CD4-positive, alpha-beta T cell treated with Interleukin-21 for 1 hour (primary cell): ENCODE measurements at regions not wholly inside any gene's neighbourhood (a gene's known extent, or its start where the extent isn't known, plus 50 kb on each side); places are given as distances from the start of the nearest gene placed in this dataset.

Experiments used
- DNase-seq: peaks from one replicate; pipeline ENCODE4 v3.0.0-alpha.2; 2020

GRCh38 chr12:30428098-30428497, 267.6 kb downstream of the IPO8 start:
- DNase-seq: no peak

DNA sequence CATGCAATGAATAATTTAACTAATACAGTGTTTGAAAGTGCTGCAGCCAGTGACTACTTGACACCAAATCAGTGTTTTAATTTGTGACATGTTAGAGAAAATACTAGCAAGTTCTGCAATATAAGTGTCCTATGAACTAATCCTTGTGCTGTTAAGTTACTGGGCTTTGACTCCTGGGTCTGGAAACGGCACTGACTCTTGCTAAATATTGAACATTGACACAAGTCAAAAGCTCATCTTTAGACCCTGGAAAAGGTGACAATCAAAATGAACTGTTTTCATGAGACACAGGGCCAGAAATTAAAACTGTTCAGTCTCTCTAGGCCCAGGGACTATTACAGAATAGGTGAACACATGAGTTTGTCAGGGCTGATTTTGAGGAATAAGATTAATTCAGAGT, 268.1 kb downstream of the IPO8 start:
- DNase-seq: no peak

GRCh38 chr12:30425445-30425844, 270.2 kb downstream of the IPO8 start:
- DNase-seq: no peak

- no peak for DNase-seq
Observed at GRCh38 chr12:30423330-30423729, 272.3 kb downstream of the IPO8 start.

GRCh38 chr12:30422844-30423243, 272.8 kb downstream of the IPO8 start:
- no peak for DNase-seq

DNA sequence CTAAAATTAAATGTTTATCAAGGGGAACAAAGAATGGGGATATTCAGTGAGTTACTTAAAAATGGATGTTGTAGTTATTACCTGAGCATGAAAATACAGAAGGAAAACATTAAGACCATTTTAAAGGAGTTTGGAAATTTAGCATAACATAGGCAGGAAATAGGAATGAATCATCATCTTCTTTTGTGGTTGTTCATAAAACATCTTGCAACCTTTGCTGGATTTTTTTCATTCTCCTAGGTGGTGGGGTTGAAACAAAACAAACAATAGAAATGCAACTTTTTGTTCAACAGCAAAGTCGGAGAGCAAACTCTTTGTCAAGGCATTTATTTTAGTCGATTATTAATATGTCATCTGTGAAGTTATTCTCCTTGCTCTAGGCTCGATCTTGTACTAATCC, 275.1 kb downstream of the IPO8 start:
- DNase-seq: no peak

- no peak for DNase-seq
Observed at GRCh38 chr12:30417697-30418231, 277.9 kb downstream of the IPO8 start.

- no peak for DNase-seq
Observed at GRCh38 chr12:30416631-30417030, 279.0 kb downstream of the IPO8 start.

GRCh38 chr12:30415777-30416176, 279.9 kb downstream of the IPO8 start:
- no peak for DNase-seq

- no peak for DNase-seq
Observed at GRCh38 chr12:30414507-30414906, 281.2 kb downstream of the IPO8 start.

DNA sequence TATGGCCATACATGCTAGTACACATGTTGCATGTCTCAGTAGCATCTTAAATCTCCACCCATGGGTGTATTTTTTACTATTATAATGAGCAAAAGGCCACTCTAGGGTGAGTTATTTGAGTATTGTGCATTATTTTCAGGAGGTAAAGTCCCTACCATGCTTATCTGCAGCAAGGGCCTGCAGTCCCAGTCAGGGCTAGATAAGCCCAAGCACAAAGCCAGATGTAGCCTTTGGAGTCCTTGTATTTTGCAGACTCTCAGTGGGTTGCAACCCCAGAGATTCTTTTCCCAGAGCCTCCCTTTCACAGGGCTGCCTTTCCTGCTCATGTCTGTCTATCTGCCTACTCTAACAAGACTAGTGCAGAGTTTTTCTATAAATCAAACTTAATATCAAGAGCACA, 295.3 kb downstream of the IPO8 start:
- DNase-seq: no peak

- DNase-seq: no peak
Observed at GRCh38 chr12:30399859-30400258, 295.8 kb downstream of the IPO8 start.

DNA sequence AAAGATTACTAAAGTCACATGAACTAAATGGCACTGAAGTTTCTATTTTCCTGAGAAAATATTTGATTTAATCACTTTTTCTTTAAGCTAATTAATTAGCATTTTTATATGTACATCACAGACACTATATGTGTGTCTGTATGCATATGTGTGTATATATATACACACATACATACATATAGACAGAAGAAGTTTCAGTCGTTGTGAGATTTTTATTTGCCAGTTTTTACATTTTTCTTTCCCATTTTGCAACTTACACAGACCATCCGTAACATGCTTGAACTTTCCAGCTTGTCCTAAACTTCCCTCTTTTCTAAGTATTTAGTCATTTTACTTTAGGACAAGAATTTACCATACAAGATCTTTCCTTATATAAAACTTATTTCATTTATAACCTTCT, 299.1 kb downstream of the IPO8 start:
- DNase-seq: no peak

DNA sequence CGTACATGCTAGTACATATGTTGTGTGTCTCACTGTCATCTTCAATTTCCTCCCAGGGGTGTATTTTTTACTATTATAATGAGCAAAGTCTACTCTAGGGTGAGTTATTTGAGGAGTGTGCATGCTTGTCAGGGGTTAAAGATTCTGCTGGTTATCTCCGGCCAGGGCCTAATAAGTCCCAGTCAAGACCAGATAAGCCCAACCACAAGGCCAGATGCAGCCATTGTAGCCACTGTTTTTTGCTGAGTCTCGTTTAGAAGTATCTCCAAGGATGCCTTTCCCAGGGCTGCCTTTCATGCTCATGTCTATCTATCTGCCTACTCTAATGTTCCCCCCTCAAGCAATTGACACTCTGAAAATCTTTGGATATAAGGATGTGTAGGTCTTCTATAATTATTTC, 300.5 kb downstream of the IPO8 start:
- no peak for DNase-seq

DNA sequence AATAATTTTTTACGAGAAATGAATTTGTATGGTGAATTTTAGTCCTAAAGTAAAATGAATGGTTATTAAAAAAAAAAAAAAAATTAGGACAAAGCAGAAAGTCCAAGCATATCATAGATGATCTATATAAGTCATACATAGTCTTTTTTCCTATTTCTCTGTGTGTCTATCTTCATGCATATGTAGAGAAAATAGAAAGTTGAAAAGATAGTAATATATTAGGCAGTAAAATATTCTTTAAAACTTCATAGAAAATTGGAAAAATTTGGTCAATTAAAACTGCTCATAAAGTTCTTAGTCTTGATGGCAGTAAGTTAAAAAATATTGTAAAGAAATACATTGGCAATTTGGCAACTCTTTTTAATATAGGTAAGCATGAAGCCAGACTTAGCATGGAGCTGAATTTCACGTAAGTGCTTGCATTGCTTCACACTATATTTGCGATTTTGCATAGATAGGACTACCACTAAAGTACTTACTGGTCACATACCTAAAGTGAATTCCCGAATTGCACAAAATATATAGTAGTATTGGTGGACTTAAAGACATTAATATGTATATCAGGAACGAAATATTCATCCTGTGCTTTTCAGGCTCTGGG, 303.8 kb downstream of the IPO8 start:
- DNase-seq: no peak

DNA sequence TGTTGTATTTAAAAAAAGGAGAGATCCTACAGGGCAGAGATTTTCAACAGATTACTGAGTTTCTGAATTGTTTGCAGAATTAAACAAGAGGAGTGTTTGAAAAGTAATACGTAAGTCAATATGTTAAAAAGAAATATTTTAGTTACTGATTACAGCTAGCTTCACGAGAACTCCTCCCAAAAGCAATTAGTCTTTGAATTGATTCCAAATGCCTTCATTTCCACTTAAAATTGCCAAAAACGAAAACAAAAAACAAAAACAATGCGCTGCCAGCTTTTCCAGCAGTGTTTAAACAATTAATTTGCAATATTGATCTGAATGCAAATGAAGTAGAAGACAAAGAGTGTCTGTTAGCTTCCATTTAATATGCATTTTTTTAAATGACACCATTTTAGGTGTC, 310.0 kb downstream of the IPO8 start:
- DNase-seq: no peak

- no peak for DNase-seq
Observed at GRCh38 chr12:30384976-30385375, 310.7 kb downstream of the IPO8 start.

DNA sequence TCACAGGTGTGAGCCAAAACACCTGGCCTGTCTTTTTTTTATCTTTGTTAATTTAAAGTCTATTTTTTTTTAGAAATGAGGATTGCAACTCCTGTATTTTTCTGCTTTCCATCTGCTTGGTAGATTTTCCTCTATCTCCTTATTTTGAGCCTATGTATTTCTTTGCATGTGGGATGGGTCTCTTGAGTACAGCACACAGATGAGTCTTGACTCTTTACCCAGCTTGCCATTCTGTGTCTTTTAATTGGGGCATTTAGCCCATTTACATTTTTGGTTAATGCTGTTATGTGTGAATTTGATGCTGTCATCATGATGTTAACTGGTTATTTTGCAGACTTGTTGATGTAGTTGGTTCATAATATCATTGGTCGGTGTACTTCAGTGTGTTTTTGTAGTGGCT, 317.4 kb downstream of the IPO8 start:
- no peak for DNase-seq

GRCh38 chr12:30364822-30365221, 330.8 kb downstream of the IPO8 start:
- no peak for DNase-seq

- DNase-seq: no peak
Observed at GRCh38 chr12:30361145-30361544, 334.5 kb downstream of the IPO8 start.

DNA sequence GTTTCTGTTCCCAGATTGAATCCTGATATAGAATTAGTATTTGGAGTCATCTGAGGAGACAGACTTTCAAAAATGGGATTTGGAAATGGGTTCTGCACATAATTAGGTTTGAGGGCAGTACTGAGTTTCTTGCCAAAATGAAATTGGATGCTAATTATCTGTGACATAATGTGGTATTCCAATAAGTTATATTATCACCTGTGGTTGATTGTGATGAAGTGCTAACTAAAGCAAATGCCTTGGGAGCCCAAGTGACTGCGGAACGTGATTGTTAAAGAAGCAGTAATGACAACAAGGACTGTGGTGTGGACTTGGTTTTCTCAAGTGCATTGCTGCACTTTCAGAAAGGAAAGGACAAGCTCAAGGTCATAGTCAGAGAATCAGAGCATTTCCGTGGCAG, 337.0 kb downstream of the IPO8 start:
- no peak for DNase-seq

DNA sequence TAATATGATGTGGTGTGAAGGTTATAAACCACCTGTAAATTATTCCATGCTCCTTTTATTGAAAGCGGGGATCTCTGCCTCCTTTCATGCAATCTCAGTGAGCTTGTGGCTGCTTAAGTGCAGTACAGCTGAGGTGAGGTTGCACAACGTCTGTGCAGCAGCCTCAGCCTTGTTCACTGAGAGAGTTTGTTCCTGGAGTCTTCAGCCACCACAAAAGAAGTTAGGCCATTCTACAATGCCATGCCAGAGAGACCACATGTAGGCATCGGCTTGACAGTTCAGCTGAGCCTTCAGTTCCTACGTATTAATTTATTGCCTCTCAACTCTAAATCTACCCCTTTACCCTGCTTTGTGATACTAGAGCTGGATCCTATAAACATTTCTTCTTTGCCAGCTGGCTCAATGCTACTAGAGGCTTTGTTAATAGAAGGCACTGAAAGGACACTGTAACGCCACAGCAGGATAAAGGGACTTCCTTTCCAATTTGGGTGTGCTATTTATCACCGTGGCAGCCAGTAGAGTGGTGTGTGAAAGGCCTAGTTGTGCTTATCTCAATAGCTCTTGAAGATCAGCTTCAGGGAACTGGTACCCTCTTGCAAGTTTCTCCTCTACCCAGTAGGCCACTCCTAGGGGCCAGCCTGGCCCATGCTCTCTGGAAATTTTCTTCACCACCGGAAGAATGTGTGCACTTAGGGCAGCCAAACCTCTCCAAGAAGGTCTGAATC, 337.7 kb downstream of the IPO8 start:
- no peak for DNase-seq

- DNase-seq: no peak
Observed at GRCh38 chr12:30345744-30346471, 349.8 kb downstream of the IPO8 start.

DNA sequence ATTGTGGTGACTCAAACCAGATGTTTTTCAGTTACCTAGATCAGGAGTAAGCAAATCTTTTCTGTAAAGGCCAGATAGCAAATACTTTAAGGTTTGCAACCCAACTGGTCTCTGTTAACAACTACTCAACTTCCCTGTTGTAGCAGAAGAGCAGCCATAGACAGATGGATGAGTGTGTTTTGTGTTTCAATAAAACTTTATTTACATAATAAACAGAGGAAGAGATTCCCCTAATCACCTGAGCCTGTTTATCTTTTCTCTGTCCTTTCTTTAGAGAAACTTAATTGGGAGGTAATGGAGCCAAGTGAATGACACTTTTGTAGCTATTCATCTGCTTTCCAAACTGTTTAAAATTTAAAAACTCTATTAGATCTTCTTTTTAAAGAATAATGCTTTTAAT, 365.1 kb downstream of the IPO8 start:
- DNase-seq: no peak
